Stimulated activated CD8-positive, alpha-beta memory T cell treated with anti-CD3 and anti-CD28 coated beads, Interleukin-12 subunit alpha, Interleukin-12 subunit beta, amount 100 ng/mL, for 24 hours (primary cell): ENCODE measurements at regions not wholly inside any gene's neighbourhood (a gene's known extent, or its start where the extent isn't known, plus 50 kb on each side); places are given as distances from the start of the nearest gene placed in this dataset.
"Not testable (repeated sequence)": the region's sequence is repeated elsewhere in the genome, so short reads cannot be mapped to it uniquely, and the experiment has no call there.

Experiments used
- DNase-seq: peaks from one replicate; pipeline ENCODE4 v3.0.0-alpha.2; 2020; ENCODE audit errors: extremely low read depth

DNA sequence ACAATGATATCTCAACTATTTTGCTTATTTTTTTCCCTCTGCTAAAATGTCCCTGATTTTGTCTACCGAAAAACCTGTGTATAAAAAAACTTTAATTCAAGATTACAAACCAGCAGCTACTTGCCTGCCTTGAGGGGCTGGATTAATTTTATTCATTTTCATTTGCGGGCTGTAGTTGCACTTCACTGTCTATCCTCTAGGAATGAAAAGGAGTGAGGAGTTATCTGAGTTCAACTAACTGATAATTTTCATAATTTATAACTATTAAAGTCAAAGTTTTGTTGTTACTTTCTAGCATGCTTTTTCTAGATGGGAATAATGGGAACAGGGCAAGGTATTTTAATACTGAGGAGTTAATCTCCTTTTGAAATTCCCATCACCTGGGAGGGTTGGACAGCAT is 50.3 kb upstream of the AGTPBP1 start:
- DNase-seq = not testable (repeated sequence)

- DNase-seq = not testable (repeated sequence)
Measured at GRCh38 chr9:85802978-85803695, 61.4 kb upstream of the AGTPBP1 start.

DNA sequence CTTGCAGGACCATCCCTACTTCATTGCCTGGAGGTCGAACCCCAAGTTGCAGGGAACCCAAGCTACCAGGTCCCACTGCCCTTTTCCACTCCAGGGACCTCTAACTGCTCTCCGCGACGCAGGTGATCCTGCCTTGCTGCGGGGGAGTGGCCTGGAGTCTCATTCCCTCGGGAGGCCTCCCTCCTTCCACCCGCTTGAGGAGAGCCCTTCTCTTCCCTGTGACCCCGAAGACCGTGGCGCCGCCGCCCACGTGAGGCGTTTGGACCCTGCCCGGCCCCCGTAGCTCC is 63.0 kb upstream of the AGTPBP1 start:
- DNase-seq = not testable (repeated sequence)

DNA sequence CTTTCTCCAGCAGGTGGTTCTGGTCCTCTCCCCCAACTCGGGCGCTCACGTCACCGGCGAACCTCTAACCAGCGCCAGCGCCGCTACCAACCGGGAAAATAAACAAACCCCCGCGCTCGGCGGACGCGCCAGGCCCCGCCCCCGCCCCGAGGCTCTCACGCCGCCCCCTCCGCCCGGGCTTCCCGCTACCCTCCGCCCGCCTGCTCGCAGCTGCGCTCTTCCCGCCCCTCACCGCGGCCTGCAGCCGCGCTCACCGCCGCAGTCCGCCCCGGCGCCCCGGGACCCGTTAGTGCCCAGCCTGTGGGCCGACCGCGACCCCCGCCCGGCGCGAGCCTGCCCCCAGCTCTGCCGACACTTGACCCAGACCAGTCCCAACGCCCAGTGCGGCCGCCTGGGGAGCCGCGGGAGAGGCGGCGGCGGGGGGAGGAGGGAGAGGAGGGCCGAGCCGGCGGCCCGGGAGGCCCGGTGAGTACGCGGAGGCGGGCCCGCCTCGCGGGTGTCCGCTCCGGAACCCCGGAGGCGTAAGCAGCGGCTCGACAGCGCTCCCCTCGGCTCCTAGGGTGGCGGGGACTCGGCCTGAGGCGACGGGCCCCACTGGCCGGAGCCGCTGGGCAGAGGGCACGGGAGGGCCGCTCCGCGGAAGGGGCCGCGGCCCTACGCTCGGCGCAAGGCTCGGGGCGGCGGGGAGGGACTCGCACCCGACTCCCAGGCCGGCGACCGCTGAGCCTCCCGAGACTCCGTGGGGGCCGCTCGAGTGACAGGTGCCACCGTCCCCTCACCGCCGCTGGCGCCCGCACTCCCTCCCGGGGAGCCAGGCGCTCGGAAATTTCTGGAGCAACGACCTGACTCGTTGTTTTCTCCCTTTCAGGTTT is 63.6 kb upstream of the AGTPBP1 start:
- DNase-seq = peak; percentile 43

DNA sequence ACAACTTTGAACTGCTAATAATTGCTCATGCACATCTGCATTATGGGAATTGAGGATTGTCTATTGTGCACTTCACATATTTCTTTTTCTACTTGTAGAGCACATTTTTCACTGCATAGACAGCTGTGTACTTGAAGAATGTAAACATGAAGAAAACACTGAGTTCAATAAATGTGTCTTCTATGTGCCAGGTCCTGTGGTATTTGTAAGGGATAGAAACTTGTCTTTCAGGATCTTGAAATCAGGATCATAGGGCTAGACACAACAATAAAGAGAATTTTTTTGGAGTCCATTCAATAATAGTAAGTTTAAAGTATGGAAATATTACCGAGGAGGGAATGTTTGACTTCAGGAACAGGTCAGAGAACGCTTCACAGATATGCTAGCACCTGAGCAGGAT is 66.6 kb upstream of the AGTPBP1 start:
- DNase-seq = not testable (repeated sequence)

GRCh38 chr9:85813388-85813787 is 71.6 kb upstream of the AGTPBP1 start:
- DNase-seq = not testable (repeated sequence)

GRCh38 chr9:85814800-85815199 is 73.0 kb upstream of the AGTPBP1 start:
- DNase-seq = not testable (repeated sequence)

DNA sequence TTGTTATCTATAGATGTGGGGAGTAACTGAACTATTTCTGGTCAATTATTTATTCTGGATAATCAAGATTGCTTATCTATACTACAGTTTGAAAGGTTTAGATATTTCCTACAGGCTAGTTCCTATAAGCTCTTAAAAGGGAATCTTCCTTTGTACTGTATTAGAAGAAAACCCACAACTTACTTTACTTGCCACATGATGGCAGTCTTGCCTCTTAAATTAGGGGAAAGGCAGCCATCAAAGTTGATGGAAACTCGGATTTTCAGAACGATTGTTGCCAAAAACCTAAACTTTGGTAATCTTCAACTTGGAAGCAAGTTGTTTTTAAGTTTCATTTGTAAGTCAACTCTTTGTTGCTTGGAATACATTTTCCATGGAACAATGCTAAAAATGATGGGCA is 77.2 kb upstream of the AGTPBP1 start:
- DNase-seq = not testable (repeated sequence)

DNA sequence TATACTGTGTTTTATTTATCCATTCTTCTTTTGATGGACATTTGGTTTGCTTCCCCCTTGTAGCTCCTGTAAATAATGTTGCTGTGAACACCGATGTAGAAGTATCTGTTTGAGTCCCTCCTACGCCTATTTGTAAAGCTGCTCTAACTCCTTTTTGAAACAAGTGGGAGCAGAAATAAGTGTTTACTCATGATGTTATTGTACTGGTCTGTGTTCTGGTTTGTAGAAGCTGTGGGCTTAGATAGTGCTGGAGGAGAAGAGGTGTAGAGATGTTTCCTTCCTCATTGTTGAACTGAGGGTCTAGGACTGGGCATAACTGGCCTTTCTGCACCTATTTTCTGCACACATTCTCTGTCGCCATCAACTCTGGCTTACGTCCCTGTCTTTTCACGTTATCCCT is 78.8 kb upstream of the AGTPBP1 start:
- not testable (repeated sequence) for DNase-seq

GRCh38 chr9:85824949-85825348 is 83.2 kb upstream of the AGTPBP1 start:
- not testable (repeated sequence) for DNase-seq

DNA sequence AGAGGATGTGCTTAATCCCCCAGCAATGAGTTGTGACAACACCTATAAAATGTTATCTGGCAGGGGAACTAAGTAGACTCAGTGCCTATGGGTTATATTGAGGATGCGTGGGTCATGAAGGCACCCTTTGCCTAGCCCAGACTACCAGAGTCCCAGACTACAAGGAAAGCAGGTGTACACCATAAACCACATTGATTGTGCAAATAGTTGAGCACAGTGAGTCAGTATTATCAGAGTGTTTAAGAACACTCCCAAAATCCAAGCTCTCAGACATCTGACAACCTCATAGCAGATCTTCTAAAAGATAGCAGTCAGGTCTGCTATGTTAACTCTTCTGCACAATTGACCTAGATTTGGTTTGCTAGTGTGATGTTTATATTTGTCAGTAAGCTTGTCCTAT is 92.8 kb upstream of the AGTPBP1 start:
- not testable (repeated sequence) for DNase-seq

- not testable (repeated sequence) for DNase-seq
Measured at GRCh38 chr9:85843949-85844348, 97.0 kb upstream of the NAA35 start.

GRCh38 chr9:85847782-85848181 is 93.2 kb upstream of the NAA35 start:
- not testable (repeated sequence) for DNase-seq

DNA sequence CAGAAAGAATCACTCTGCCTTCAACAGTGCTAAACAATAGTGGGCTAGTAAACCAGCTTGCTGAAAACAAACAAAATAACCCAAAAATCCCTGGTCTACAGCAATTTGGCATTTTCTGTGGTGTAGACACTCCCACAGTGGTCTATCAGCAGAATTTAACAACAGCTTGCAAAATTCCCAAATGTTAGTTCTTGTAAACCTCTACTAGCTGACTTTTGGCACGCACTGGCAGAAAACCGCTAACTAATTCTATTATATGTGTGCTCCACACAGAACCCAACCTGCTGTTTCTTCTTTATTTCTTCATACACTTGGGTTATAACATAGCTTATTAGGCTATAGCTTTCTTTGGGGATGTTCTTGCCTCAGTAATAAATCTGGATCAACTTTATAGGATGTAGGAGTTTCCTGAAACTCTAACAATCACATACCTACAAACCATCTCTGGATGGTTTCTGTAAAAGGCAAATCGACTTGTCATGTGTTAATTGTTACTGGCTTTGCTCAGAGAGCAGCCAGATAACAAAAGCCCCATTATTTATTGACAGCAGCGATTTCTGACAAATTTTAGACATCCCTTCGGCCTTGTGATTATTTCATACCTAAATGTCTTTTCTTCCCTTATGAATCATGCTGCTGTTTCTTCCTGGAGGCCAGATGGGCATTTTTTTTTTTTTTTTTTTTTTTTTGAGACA is 82.7 kb upstream of the NAA35 start:
- DNase-seq = no peak

DNA sequence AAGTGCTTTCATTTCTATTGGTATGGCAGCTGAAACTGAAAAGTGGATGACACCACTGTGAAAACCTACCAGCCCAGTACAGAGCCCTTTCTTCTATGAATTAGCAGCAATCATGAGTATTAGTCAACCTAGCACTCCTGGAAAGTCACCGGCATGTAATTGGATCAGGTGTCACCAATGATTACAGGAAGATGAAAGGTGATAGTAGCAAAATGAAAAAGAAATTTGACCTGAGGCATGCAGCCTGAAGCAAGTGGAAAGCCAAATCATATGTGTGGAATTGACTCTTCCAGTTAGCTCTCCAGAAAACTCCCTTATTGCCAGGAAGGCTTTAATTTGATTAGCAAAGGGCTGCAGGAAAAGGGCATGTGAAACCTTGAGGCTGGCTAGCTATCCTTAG is 81.2 kb upstream of the NAA35 start:
- DNase-seq = no peak

GRCh38 chr9:85861882-85862281 is 79.1 kb upstream of the NAA35 start:
- DNase-seq = not testable (repeated sequence)

GRCh38 chr9:85863875-85864274 is 77.1 kb upstream of the NAA35 start:
- DNase-seq = no peak

DNA sequence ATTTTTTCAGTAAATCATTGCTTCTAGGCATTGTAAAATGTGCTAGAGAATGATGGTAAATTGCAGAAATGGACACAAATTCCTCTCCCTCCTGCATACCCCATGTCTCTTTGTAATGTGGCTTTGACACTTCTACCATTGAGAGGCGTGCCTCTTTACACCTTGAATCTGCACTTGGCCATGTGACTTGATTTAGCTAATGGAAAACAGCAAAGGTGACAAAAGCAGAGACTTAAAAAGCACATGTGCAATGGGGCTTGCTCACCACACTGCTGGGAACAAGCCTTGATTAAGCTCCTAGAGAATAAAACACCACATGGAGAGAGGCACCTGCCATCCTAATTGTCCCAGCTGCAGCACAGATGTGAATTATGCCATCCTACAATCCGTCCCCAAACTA is 69.9 kb upstream of the NAA35 start:
- no peak for DNase-seq

DNA sequence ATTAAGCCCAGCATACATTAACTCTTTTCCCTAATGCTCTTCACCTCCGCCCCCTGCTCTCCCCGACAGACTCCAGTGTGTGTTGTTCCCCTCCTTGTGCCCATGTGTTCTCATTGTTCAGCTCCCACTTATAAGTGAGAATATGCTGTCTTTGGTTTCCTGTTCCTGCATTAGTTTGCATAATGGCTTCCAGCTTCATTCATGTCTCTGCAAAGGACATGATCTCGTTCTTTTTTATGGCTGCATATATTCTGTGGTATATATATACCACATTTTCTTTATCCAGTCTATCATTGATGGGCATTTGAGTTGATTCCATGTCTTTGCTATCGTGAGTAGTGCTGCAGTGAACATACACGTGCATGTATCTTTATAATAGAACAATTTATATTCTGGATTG is 69.3 kb upstream of the NAA35 start:
- DNase-seq = not testable (repeated sequence)

- no peak for DNase-seq
Measured at GRCh38 chr9:85872463-85872862, 68.5 kb upstream of the NAA35 start.

DNA sequence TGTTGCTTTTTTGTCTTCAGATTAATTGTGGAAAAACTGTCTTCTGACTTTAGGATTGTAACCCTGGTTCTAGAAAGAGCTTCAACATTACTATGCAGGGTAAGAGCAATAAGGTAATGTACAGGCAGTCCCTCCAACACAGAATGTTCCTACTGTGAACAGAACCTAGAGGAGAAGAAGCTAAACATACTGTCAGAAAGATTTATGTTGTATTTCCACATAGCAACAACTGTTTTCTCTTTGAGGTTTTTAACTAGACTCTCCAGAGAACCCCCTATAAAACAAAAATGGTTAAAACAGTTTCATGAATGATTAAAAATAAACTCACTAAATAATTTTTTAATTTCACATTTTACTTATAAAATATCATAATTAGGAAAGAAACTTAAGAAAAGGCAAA is 64.3 kb upstream of the NAA35 start:
- no peak for DNase-seq

- DNase-seq = not testable (repeated sequence)
Measured at GRCh38 chr9:85878872-85879597, 61.9 kb upstream of the NAA35 start.
